ENCODE measurements at regions not wholly inside any gene's neighbourhood (a gene's known extent, or its start where the extent isn't known, plus 50 kb on each side); places are given as distances from the start of the nearest gene placed in this dataset.

- no peaks in the 10 kb centered on the region for H3K4me1 ChIP-seq (ENCODE audit: control insufficient read depth, insufficient read depth, low read depth, low read length)
- H3K9ac ChIP-seq (ENCODE audit: low read length), result no peak overlapping the region
- no peak overlapping the region for H3K4ac ChIP-seq (ENCODE audit: low read depth in 1 of 2, low read length in 2 of 2)
- H2BK120ac ChIP-seq (ENCODE audit: low read depth, low read length), result no peak overlapping the region
- DNase-seq, result no peak
- no peak overlapping the region for H3K14ac ChIP-seq (ENCODE audit: low read length in 2 of 2)
- H3K18ac ChIP-seq (ENCODE audit: low read depth in 1 of 2, low read length in 2 of 2), result no peak overlapping the region
- H4K91ac ChIP-seq (ENCODE audit: low read length), result no peak overlapping the region
- H2AFZ ChIP-seq (ENCODE audit: low read depth, low read length), result no peak overlapping the region
- H2BK15ac ChIP-seq (ENCODE audit: low read depth, poor library complexity, severe bottlenecking), result no peak overlapping the region
- no peak overlapping the region for H3K4me2 ChIP-seq (ENCODE audit: low read length, poor library complexity, severe bottlenecking)
- no peak overlapping the region for H3K4me3 ChIP-seq (ENCODE audit: insufficient read depth in 1 of 2, low read depth in 1 of 2, low read length in 2 of 2)
- H2AK5ac ChIP-seq (ENCODE audit: low read length, severe bottlenecking), result no peak overlapping the region
- H3K9me3 ChIP-seq (ENCODE audit: control insufficient read depth, low read length), result no peaks in the 10 kb centered on the region
- H3K23ac ChIP-seq (ENCODE audit: low read length in 2 of 2), result no peak overlapping the region
- H2BK12ac ChIP-seq (ENCODE audit: low read length in 2 of 2), result no peak overlapping the region
- H3K27me3 ChIP-seq (ENCODE audit: control insufficient read depth in 1 of 2, insufficient read depth in 1 of 2, low read length in 2 of 2), result peaks cover 0 to 9% of the 10 kb centered on the region in 2 experiments
- H3K36me3 ChIP-seq (ENCODE audit: control insufficient read depth in 1 of 2, insufficient read depth in 2 of 2, low read depth in 1 of 2, low read length in 2 of 2), result no peaks in the 10 kb centered on the region
- no peak overlapping the region for H4K8ac ChIP-seq (ENCODE audit: low read length)
- H3K79me1 ChIP-seq (replicated peaks; ENCODE audit: low read length, poor library complexity, severe bottlenecking), result no peaks in the 10 kb centered on the region
- H3K27ac ChIP-seq (ENCODE audit: low read length, poor library complexity, severe bottlenecking), result no peak overlapping the region
- H2BK5ac ChIP-seq (ENCODE audit: low read depth, low read length, poor library complexity, severe bottlenecking), result no peak overlapping the region
- WGBS, result 86% methylated on average over 6 of the region's 6 CpGs
These were observed 76.3 kb upstream of the FRMD4B start for GRCh38 chr3:69462022-69462825.

GRCh38 chr3:69460034-69460433, 74.1 kb upstream of the FRMD4B start:
- H3K18ac ChIP-seq (ENCODE audit: low read depth in 1 of 2, low read length in 2 of 2), result no peak overlapping the region
- no peak overlapping the region for H2BK120ac ChIP-seq (ENCODE audit: low read depth, low read length)
- H2BK5ac ChIP-seq (ENCODE audit: low read depth, low read length, poor library complexity, severe bottlenecking), result no peak overlapping the region
- WGBS, result 89% methylated on average over 10 of the region's 10 CpGs
- H3K27ac ChIP-seq (ENCODE audit: low read length, poor library complexity, severe bottlenecking), result no peak overlapping the region
- no peak overlapping the region for H3K4me2 ChIP-seq (ENCODE audit: low read length, poor library complexity, severe bottlenecking)
- no peak for DNase-seq
- H2AFZ ChIP-seq (ENCODE audit: low read depth, low read length), result no peak overlapping the region
- no peak overlapping the region for H3K9ac ChIP-seq (ENCODE audit: low read length)
- no peak overlapping the region for H4K8ac ChIP-seq (ENCODE audit: low read length)
- no peaks in the 10 kb centered on the region for H3K79me1 ChIP-seq (replicated peaks; ENCODE audit: low read length, poor library complexity, severe bottlenecking)
- H3K4ac ChIP-seq (ENCODE audit: low read depth in 1 of 2, low read length in 2 of 2), result no peak overlapping the region
- H3K4me1 ChIP-seq (ENCODE audit: control insufficient read depth, insufficient read depth, low read depth, low read length), result no peaks in the 10 kb centered on the region
- no peak overlapping the region for H3K4me3 ChIP-seq (ENCODE audit: insufficient read depth in 1 of 2, low read depth in 1 of 2, low read length in 2 of 2)
- no peak overlapping the region for H3K14ac ChIP-seq (ENCODE audit: low read length in 2 of 2)
- H2AK5ac ChIP-seq (ENCODE audit: low read length, severe bottlenecking), result no peak overlapping the region
- no peak overlapping the region for H4K91ac ChIP-seq (ENCODE audit: low read length)
- H3K9me3 ChIP-seq (ENCODE audit: control insufficient read depth, low read length), result no peaks in the 10 kb centered on the region
- H3K36me3 ChIP-seq (ENCODE audit: control insufficient read depth in 1 of 2, insufficient read depth in 2 of 2, low read depth in 1 of 2, low read length in 2 of 2), result no peaks in the 10 kb centered on the region
- H3K27me3 ChIP-seq (ENCODE audit: control insufficient read depth in 1 of 2, insufficient read depth in 1 of 2, low read length in 2 of 2), result peaks cover 0 to 4% of the 10 kb centered on the region in 2 experiments
- H2BK12ac ChIP-seq (ENCODE audit: low read length in 2 of 2), result no peak overlapping the region
- H2BK15ac ChIP-seq (ENCODE audit: low read depth, poor library complexity, severe bottlenecking), result no peak overlapping the region
- no peak overlapping the region for H3K23ac ChIP-seq (ENCODE audit: low read length in 2 of 2)

- no peak overlapping the region for H3K4me2 ChIP-seq (ENCODE audit: low read length, poor library complexity, severe bottlenecking)
- no peaks in the 10 kb centered on the region for H3K36me3 ChIP-seq (ENCODE audit: control insufficient read depth in 1 of 2, insufficient read depth in 2 of 2, low read depth in 1 of 2, low read length in 2 of 2)
- H3K23ac ChIP-seq (ENCODE audit: low read length in 2 of 2), result no peak overlapping the region
- no peak overlapping the region for H2BK15ac ChIP-seq (ENCODE audit: low read depth, poor library complexity, severe bottlenecking)
- H3K27ac ChIP-seq (ENCODE audit: low read length, poor library complexity, severe bottlenecking), result no peak overlapping the region
- no peak overlapping the region for H3K4me3 ChIP-seq (ENCODE audit: insufficient read depth in 1 of 2, low read depth in 1 of 2, low read length in 2 of 2)
- H2AK5ac ChIP-seq (ENCODE audit: low read length, severe bottlenecking), result no peak overlapping the region
- H3K9ac ChIP-seq (ENCODE audit: low read length), result no peak overlapping the region
- no peak overlapping the region for H2BK12ac ChIP-seq (ENCODE audit: low read length in 2 of 2)
- no peaks in the 10 kb centered on the region for H3K4me1 ChIP-seq (ENCODE audit: control insufficient read depth, insufficient read depth, low read depth, low read length)
- H2BK5ac ChIP-seq (ENCODE audit: low read depth, low read length, poor library complexity, severe bottlenecking), result no peak overlapping the region
- no peak overlapping the region for H3K4ac ChIP-seq (ENCODE audit: low read depth in 1 of 2, low read length in 2 of 2)
- 28% methylated on average over 2 of the region's 2 CpGs for WGBS
- no peak overlapping the region for H4K91ac ChIP-seq (ENCODE audit: low read length)
- no peak overlapping the region for H3K14ac ChIP-seq (ENCODE audit: low read length in 2 of 2)
- H4K8ac ChIP-seq (ENCODE audit: low read length), result no peak overlapping the region
- H3K79me1 ChIP-seq (replicated peaks; ENCODE audit: low read length, poor library complexity, severe bottlenecking), result no peaks in the 10 kb centered on the region
- no peak overlapping the region for H3K18ac ChIP-seq (ENCODE audit: low read depth in 1 of 2, low read length in 2 of 2)
- DNase-seq, result no peak
- H3K27me3 ChIP-seq (ENCODE audit: control insufficient read depth in 1 of 2, insufficient read depth in 1 of 2, low read length in 2 of 2), result peaks cover 0 to 3% of the 10 kb centered on the region in 2 experiments
- no peak overlapping the region for H2BK120ac ChIP-seq (ENCODE audit: low read depth, low read length)
- no peaks in the 10 kb centered on the region for H3K9me3 ChIP-seq (ENCODE audit: control insufficient read depth, low read length)
- H2AFZ ChIP-seq (ENCODE audit: low read depth, low read length), result no peak overlapping the region
These were observed 73.0 kb upstream of the FRMD4B start for GRCh38 chr3:69458803-69459365.

GRCh38 chr3:69456631-69457030, 70.7 kb upstream of the FRMD4B start:
- H2BK15ac ChIP-seq (ENCODE audit: low read depth, poor library complexity, severe bottlenecking), result no peak overlapping the region
- H4K8ac ChIP-seq (ENCODE audit: low read length), result no peak overlapping the region
- no peaks in the 10 kb centered on the region for H3K9me3 ChIP-seq (ENCODE audit: control insufficient read depth, low read length)
- no peaks in the 10 kb centered on the region for H3K4me1 ChIP-seq (ENCODE audit: control insufficient read depth, insufficient read depth, low read depth, low read length)
- no peak overlapping the region for H3K27ac ChIP-seq (ENCODE audit: low read length, poor library complexity, severe bottlenecking)
- H3K79me1 ChIP-seq (replicated peaks; ENCODE audit: low read length, poor library complexity, severe bottlenecking), result no peaks in the 10 kb centered on the region
- no peak overlapping the region for H2BK120ac ChIP-seq (ENCODE audit: low read depth, low read length)
- H3K14ac ChIP-seq (ENCODE audit: low read length in 2 of 2), result no peak overlapping the region
- no peak for DNase-seq
- H3K36me3 ChIP-seq (ENCODE audit: control insufficient read depth in 1 of 2, insufficient read depth in 2 of 2, low read depth in 1 of 2, low read length in 2 of 2), result no peaks in the 10 kb centered on the region
- no peak overlapping the region for H3K23ac ChIP-seq (ENCODE audit: low read length in 2 of 2)
- H2BK12ac ChIP-seq (ENCODE audit: low read length in 2 of 2), result no peak overlapping the region
- no peak overlapping the region for H3K4me2 ChIP-seq (ENCODE audit: low read length, poor library complexity, severe bottlenecking)
- no peak overlapping the region for H2BK5ac ChIP-seq (ENCODE audit: low read depth, low read length, poor library complexity, severe bottlenecking)
- H4K91ac ChIP-seq (ENCODE audit: low read length), result no peak overlapping the region
- H2AFZ ChIP-seq (ENCODE audit: low read depth, low read length), result no peak overlapping the region
- WGBS, result 64% methylated on average over 1 of the region's 4 CpGs
- no peak overlapping the region for H3K4ac ChIP-seq (ENCODE audit: low read depth in 1 of 2, low read length in 2 of 2)
- no peak overlapping the region for H3K18ac ChIP-seq (ENCODE audit: low read depth in 1 of 2, low read length in 2 of 2)
- no peak overlapping the region for H2AK5ac ChIP-seq (ENCODE audit: low read length, severe bottlenecking)
- H3K9ac ChIP-seq (ENCODE audit: low read length), result no peak overlapping the region
- no peaks in the 10 kb centered on the region for H3K27me3 ChIP-seq (ENCODE audit: control insufficient read depth in 1 of 2, insufficient read depth in 1 of 2, low read length in 2 of 2)
- no peak overlapping the region for H3K4me3 ChIP-seq (ENCODE audit: insufficient read depth in 1 of 2, low read depth in 1 of 2, low read length in 2 of 2)
